HepG2 (cell line): ENCODE measurements at regions not wholly inside any gene's neighbourhood (a gene's known extent, or its start where the extent isn't known, plus 50 kb on each side); places are given as distances from the start of the nearest gene placed in this dataset.

Experiments
- HMGA1 ChIP-seq: sonication (generic); formaldehyde crosslinking; conservative IDR thresholded peaks from 2 replicates; pipeline ENCODE4 v1.4.0; 2020; ENCODE audit warnings: missing genetic modification reagents
- KLF12 ChIP-seq: sonication (generic); formaldehyde crosslinking; IDR thresholded peaks from 2 replicates; pipeline ENCODE4 v1.4.0; 2020; ENCODE audit warnings: missing genetic modification reagents, borderline replicate concordance
- KLF13 ChIP-seq: sonication (generic); formaldehyde crosslinking; IDR thresholded peaks from 2 replicates; pipeline ENCODE4 v1.4.0; 2020; ENCODE audit warnings: mild to moderate bottlenecking, missing genetic modification reagents
- KLF16 ChIP-seq, 2 experiments: sonication (generic) in 1 of 2; formaldehyde crosslinking in 1 of 2; IDR thresholded peaks; 2 replicates each; pipeline versions ENCODE4 v1.6.1 to v1.8.0; 2016 to 2023; ENCODE audit warnings: missing genetic modification reagents in 2 of 2, missing compliant biosample characterization in 1 of 2
- NRL ChIP-seq: sonication (generic); formaldehyde crosslinking; IDR thresholded peaks from 2 replicates; pipeline ENCODE4 v1.5.0; 2020; ENCODE audit warnings: missing genetic modification reagents, mild to moderate bottlenecking, moderate library complexity, borderline replicate concordance
- SOX5 ChIP-seq: IDR thresholded peaks from 2 replicates; pipeline ENCODE4 v1.6.1; 2016; ENCODE audit warnings: borderline replicate concordance
- TBL1XR1 ChIP-seq: fragments of 150-350 bp; IDR thresholded peaks from 2 replicates; pipeline ENCODE4 v1.6.1; 2014; ENCODE audit warnings: borderline replicate concordance, low read length; ENCODE audit not compliant: partially characterized antibody
- ZNF160 ChIP-seq: sonication (generic); formaldehyde crosslinking; IDR thresholded peaks from 2 replicates; pipeline ENCODE4 v1.8.0; 2022; ENCODE audit warnings: mild to moderate bottlenecking, inconsistent platforms, missing genetic modification reagents
- ZNF317 ChIP-seq: sonication (generic); formaldehyde crosslinking; IDR thresholded peaks from 2 replicates; pipeline ENCODE4 v1.5.0; 2020; ENCODE audit warnings: mild to moderate bottlenecking, missing genetic modification reagents
- ZNF775 ChIP-seq: sonication (generic); formaldehyde crosslinking; IDR thresholded peaks from 2 replicates; pipeline ENCODE4 v1.4.0; 2020; ENCODE audit warnings: missing genetic modification reagents, mild to moderate bottlenecking, moderate library complexity, borderline replicate concordance
- TF ChIP-seq, protein P1 (sequence below): sonication (generic); formaldehyde crosslinking; IDR thresholded peaks from 2 replicates; pipeline ENCODE4 v1.4.0; 2020; ENCODE audit warnings: mild to moderate bottlenecking, missing genetic modification reagents
- TF ChIP-seq, protein P2 (sequence below): IDR thresholded peaks from 2 replicates; pipeline ENCODE4 v1.6.1; 2016; ENCODE audit warnings: low read depth, missing genetic modification reagents, missing compliant biosample characterization
- TF ChIP-seq, protein P3 (sequence below): sonication (generic); formaldehyde crosslinking; IDR thresholded peaks from 2 replicates; pipeline ENCODE4 v1.8.0; 2022; ENCODE audit warnings: missing genetic modification reagents, low read depth, mild to moderate bottlenecking, borderline replicate concordance

DNA sequence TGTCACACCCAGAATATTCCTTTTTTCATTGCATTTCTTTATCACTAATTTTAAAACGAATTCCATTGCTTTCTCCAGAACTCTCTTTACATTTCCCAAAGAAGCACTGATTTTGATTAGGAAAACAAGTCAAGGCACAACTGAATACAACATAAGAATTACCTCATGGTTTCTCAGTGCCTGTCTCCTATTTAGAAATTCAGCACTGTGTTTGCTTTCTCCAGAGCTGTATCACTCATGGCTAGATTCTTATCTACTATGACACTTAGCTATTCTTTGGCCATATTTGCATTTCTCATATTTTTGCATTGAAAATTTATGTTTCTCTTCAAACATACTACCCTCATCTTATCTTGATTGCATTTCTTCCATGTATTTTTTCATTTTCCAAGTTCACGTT lies 1402.0 kb downstream of the MRPL39 start (continued):
- TF ChIP-seq, protein P1, sequence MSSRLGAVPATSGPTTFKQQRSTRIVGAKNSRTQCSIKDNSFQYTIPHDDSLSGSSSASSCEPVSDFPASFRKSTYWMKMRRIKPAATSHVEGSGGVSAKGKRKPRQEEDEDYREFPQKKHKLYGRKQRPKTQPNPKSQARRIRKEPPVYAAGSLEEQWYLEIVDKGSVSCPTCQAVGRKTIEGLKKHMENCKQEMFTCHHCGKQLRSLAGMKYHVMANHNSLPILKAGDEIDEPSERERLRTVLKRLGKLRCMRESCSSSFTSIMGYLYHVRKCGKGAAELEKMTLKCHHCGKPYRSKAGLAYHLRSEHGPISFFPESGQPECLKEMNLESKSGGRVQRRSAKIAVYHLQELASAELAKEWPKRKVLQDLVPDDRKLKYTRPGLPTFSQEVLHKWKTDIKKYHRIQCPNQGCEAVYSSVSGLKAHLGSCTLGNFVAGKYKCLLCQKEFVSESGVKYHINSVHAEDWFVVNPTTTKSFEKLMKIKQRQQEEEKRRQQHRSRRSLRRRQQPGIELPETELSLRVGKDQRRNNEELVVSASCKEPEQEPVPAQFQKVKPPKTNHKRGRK (CRISPR knock-in tag): no peak
- TF ChIP-seq ZNF775 (CRISPR knock-in tag): no peak
- no peak for TF ChIP-seq TBL1XR1
- TF ChIP-seq, protein P2, sequence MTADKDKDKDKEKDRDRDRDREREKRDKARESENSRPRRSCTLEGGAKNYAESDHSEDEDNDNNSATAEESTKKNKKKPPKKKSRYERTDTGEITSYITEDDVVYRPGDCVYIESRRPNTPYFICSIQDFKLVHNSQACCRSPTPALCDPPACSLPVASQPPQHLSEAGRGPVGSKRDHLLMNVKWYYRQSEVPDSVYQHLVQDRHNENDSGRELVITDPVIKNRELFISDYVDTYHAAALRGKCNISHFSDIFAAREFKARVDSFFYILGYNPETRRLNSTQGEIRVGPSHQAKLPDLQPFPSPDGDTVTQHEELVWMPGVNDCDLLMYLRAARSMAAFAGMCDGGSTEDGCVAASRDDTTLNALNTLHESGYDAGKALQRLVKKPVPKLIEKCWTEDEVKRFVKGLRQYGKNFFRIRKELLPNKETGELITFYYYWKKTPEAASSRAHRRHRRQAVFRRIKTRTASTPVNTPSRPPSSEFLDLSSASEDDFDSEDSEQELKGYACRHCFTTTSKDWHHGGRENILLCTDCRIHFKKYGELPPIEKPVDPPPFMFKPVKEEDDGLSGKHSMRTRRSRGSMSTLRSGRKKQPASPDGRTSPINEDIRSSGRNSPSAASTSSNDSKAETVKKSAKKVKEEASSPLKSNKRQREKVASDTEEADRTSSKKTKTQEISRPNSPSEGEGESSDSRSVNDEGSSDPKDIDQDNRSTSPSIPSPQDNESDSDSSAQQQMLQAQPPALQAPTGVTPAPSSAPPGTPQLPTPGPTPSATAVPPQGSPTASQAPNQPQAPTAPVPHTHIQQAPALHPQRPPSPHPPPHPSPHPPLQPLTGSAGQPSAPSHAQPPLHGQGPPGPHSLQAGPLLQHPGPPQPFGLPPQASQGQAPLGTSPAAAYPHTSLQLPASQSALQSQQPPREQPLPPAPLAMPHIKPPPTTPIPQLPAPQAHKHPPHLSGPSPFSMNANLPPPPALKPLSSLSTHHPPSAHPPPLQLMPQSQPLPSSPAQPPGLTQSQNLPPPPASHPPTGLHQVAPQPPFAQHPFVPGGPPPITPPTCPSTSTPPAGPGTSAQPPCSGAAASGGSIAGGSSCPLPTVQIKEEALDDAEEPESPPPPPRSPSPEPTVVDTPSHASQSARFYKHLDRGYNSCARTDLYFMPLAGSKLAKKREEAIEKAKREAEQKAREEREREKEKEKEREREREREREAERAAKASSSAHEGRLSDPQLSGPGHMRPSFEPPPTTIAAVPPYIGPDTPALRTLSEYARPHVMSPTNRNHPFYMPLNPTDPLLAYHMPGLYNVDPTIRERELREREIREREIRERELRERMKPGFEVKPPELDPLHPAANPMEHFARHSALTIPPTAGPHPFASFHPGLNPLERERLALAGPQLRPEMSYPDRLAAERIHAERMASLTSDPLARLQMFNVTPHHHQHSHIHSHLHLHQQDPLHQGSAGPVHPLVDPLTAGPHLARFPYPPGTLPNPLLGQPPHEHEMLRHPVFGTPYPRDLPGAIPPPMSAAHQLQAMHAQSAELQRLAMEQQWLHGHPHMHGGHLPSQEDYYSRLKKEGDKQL (CRISPR knock-in tag): no peak
- TF ChIP-seq HMGA1 (CRISPR knock-in tag): no peak
- TF ChIP-seq KLF12 (CRISPR knock-in tag): no peak
- TF ChIP-seq, protein P3, sequence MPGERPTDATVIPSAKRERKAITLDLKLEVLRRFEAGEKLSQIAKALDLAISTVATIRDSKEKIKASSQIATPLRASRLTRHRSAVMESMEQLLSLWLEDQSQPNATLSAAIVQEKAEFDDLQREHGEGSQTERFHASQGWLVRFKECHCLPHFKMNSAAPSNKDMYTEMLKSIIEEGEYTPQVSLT (CRISPR knock-in tag): no peak
- TF ChIP-seq SOX5 (CRISPR knock-in tag): no peak
- no peak for TF ChIP-seq ZNF317 (CRISPR knock-in tag)
- no peak for TF ChIP-seq KLF16 (CRISPR knock-in tag; IDR thresholded peaks at IDR 0.05)
- no peak for TF ChIP-seq NRL (CRISPR knock-in tag)
- TF ChIP-seq ZNF160 (CRISPR knock-in tag): no peak
- TF ChIP-seq KLF13 (CRISPR knock-in tag): no peak
